ENCODE measurements at regions not wholly inside any gene's neighbourhood (a gene's known extent, or its start where the extent isn't known, plus 50 kb on each side); places are given as distances from the start of the nearest gene placed in this dataset.

- DNase-seq (ENCODE audit: low read depth in 2 of 2), result no peak
Observed at GRCh38 chr3:30069056-30069455, 537.3 kb upstream of the TGFBR2 start.

- DNase-seq (ENCODE audit: low read depth in 2 of 2), result no peak
Observed at GRCh38 chr3:30073040-30073439, 533.4 kb upstream of the TGFBR2 start.

- DNase-seq (ENCODE audit: low read depth in 2 of 2), result peak in 1 of 2 donors; percentile 4
Observed at GRCh38 chr3:30073622-30074021, 532.8 kb upstream of the TGFBR2 start.

- DNase-seq (ENCODE audit: low read depth in 2 of 2), result no peak
Observed at GRCh38 chr3:30075514-30075913, 530.9 kb upstream of the TGFBR2 start.

GRCh38 chr3:30076899-30077298 is 529.5 kb upstream of the TGFBR2 start:
- no peak for DNase-seq (ENCODE audit: low read depth in 2 of 2)

GRCh38 chr3:30077746-30078145 is 528.7 kb upstream of the TGFBR2 start:
- no peak for DNase-seq (ENCODE audit: low read depth in 2 of 2)

- no peak for DNase-seq (ENCODE audit: low read depth in 2 of 2)
Observed at GRCh38 chr3:30078736-30079135, 527.7 kb upstream of the TGFBR2 start.

- no peak for DNase-seq (ENCODE audit: low read depth in 2 of 2)
Observed at GRCh38 chr3:30081904-30082303, 524.5 kb upstream of the TGFBR2 start.

GRCh38 chr3:30082652-30083051 is 523.7 kb upstream of the TGFBR2 start:
- DNase-seq (ENCODE audit: low read depth in 2 of 2), result no peak

- no peak for DNase-seq (ENCODE audit: low read depth in 2 of 2)
Observed at GRCh38 chr3:30083315-30083714, 523.1 kb upstream of the TGFBR2 start.

- DNase-seq (ENCODE audit: low read depth in 2 of 2), result no peak
Observed at GRCh38 chr3:30084316-30084715, 522.1 kb upstream of the TGFBR2 start.

GRCh38 chr3:30084971-30085403 is 521.4 kb upstream of the TGFBR2 start:
- no peak for DNase-seq (ENCODE audit: low read depth in 2 of 2)

GRCh38 chr3:30085486-30085885 is 520.9 kb upstream of the TGFBR2 start:
- no peak for DNase-seq (ENCODE audit: low read depth in 2 of 2)

GRCh38 chr3:30091686-30092085 is 514.7 kb upstream of the TGFBR2 start:
- no peak for DNase-seq (ENCODE audit: low read depth in 2 of 2)

GRCh38 chr3:30097022-30097650 is 509.3 kb upstream of the TGFBR2 start:
- no peak for DNase-seq (ENCODE audit: low read depth in 2 of 2)

GRCh38 chr3:30098243-30098642 is 508.2 kb upstream of the TGFBR2 start:
- no peak for DNase-seq (ENCODE audit: low read depth in 2 of 2)

GRCh38 chr3:30098653-30099455 is 507.5 kb upstream of the TGFBR2 start:
- DNase-seq (ENCODE audit: low read depth in 2 of 2), result peak in 1 of 2 donors; percentile 23

GRCh38 chr3:30102356-30102755 is 504.0 kb upstream of the TGFBR2 start:
- DNase-seq (ENCODE audit: low read depth in 2 of 2), result no peak

- no peak for DNase-seq (ENCODE audit: low read depth in 2 of 2)
Observed at GRCh38 chr3:30103186-30103585, 503.2 kb upstream of the TGFBR2 start.

GRCh38 chr3:30107531-30107930 is 498.9 kb upstream of the TGFBR2 start:
- DNase-seq (ENCODE audit: low read depth in 2 of 2), result peak; percentile 9 to 16

GRCh38 chr3:30112411-30112810 is 494.0 kb upstream of the TGFBR2 start:
- DNase-seq (ENCODE audit: low read depth in 2 of 2), result no peak

- DNase-seq (ENCODE audit: low read depth in 2 of 2), result peak; percentile 40 to 60
Observed at GRCh38 chr3:30112902-30113484, 493.4 kb upstream of the TGFBR2 start.

- no peak for DNase-seq (ENCODE audit: low read depth in 2 of 2)
Observed at GRCh38 chr3:30113906-30114305, 492.5 kb upstream of the TGFBR2 start.
